ENCODE measurements at regions not wholly inside any gene's neighbourhood (a gene's known extent, or its start where the extent isn't known, plus 50 kb on each side); places are given as distances from the start of the nearest gene placed in this dataset.
"Not testable (repeated sequence)": the region's sequence is repeated elsewhere in the genome, so short reads cannot be mapped to it uniquely, and the experiment has no call there.

DNA sequence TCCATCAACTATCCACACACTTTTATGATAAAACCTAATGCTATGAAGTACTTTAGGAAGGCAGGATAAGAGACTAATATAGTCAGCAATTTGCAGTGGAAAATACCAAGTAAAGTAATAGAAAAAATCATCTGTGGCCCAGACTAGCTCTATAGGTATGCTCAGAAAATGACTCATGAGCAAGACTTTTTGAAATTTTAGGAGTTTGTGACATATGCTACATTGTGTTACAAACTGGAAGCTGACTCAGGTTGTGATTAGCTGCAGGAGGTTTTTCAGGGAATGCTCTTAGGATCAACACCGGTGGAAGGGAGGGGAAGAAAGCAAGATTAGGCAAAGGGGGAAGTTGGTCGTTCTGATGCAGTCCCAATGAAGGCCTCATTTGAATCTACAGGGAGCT is 56.1 kb downstream of the FEZF1 start:
- peak; percentile 75 for DNase-seq

DNA sequence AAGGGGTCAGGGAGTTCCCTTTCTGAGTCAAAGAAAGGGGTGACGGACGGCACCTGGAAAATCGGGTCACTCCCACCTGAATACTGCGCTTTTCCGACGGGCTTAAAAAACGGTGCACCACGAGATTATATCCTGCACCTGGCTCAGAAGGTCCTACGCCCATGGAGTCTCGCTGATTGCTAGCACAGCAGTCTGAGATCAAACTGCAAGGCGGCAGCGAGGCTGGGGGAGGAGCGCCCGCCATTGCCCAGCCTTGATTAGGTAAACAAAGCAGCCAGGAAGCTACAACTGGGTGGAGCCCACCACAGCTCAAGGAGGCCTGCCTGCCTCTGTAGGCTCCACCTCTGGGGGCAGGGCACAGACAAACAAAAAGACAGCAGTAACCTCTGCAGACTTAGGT is 65.8 kb downstream of the FEZF1 start:
- not testable (repeated sequence) for DNase-seq

DNA sequence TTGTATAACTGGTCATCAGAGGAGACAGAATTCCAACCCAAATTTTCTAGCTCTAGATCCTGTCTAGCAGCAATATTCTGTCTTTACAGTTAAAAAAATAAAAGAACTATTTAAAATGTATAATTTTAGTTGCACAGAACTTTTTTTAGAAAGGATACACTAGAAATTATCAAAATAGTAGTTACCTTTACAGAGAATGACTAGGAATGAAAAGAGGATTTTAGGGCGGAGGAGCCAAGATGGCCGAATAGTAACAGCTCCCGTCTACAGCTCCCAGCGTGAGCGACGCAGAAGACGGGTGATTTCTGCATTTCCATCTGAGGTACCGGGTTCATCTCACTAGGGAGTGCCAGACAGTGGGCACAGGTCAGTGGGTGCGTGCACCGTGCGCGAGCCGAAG is 66.3 kb downstream of the FEZF1 start:
- not testable (repeated sequence) for DNase-seq

DNA sequence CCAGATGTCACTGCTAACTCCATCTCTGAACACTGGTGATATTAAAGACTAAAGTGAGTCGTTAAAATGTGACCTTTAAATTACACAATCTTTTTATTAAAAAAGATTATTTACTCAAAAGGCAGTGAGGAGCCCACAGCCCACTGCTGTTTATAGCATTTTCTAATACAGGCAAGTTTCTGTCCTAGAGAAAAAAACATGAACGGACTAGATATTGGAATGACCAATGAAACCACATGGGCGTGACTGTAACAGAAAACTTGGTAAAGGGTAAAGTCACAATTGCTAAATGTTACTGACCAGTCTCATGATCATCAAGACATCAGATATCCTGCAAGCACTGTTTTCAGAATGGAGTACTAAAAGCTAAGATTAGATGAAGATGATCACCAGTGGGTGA is 78.7 kb downstream of the FEZF1 start:
- no peak for DNase-seq

DNA sequence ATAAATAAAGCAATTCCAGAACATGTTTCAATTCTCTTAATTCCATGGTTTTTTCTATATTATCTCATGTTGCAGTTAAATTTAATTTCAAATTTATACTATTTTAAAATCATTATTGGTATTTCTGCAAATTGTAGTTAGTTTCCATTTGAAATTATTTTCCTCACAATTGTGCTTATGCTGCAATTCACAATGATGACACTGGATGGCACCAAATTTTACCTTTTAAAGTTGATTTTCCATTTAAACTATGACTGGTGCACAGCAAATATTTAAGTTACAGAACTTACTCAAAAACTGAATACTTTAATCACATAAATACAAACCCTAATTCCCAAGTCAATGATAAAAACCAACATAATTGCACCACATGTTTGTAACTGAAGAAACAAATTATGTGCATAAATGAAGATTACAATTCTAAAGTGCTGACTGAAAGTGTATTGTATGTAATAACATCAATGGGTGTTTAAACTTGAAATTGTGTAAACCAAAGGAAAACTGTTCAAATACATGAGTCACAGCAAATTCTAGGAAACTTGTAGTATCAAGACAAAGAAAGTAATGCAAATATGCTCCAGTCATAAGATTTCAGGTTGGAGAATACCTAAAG is 75.3 kb upstream of the AASS start:
- no peak for DNase-seq

DNA sequence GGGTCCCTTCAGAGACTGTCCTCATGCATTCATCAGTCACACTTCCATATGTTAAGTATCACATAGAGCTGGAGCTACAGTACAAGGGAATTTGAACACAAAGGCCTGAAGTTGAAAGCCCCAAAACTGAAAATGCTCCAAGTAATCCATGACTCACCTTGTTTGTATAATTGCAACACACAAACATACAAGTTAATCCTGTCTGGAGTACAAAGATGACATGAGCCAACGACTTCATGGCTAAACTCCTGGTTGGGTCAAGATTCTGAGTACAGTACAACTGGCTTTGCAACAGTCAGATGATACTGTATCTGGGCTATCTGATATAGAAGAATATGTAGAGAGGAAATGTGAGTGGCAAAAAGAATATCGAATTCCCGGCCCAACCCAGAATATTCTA is 73.1 kb upstream of the AASS start:
- DNase-seq: peak; percentile 31

DNA sequence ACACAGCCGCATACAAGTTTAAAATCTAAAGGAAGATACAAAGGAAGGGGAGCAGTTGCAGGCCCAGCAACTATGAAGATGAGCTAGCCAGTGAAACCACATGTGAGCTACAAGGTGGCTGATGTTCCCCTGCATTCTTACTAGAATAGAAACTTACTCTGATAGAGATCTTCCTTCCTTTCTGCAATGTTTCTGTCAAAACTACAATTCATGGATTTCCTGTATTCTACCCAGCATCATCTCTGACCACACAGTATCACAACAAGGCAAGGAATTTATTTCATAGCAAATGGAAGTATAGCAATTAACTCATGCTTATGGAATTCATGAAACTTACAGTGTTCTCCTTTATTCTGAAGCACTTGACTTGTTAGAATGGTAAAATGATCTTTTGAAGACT is 68.7 kb upstream of the AASS start:
- peak; percentile 38 for DNase-seq

DNA sequence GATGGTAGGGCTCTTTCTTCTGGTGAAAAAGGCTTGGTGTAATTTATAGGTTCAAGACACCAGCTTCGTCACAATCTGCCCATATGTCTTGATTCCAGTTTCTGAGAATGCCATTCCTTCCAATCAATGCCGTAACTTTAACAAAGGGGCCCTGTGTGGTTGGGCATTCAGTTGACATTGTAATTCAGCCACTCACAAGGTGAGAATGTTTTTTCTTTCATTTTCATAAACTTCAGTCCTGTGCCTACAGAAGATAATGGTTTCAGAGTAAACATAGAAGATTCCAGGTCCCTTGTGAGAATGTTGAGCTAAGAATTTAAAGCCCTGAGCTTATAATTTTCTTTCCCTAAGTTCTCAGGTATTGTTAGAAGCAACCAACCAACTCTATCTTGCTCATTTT is 67.3 kb upstream of the AASS start:
- no peak for DNase-seq

DNA sequence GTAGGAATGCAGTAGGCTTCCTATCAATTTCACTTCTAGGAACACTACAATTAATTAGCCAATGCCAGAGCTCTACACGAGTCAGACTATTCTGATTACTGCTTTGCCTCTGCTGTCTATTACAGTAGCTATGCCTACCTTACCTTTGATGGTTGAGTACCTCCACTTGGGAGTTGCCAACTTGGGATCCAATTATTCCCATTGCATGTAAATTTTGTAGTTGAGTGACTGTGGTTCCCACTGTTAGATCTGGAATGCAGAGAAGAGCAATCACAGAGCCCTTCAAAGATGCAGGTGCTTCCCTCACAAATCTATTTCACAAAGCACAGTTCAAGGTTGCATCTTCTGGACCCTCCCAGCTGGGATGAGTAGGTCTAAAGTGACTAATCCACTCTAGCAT is 62.9 kb upstream of the AASS start:
- DNase-seq: no peak

DNA sequence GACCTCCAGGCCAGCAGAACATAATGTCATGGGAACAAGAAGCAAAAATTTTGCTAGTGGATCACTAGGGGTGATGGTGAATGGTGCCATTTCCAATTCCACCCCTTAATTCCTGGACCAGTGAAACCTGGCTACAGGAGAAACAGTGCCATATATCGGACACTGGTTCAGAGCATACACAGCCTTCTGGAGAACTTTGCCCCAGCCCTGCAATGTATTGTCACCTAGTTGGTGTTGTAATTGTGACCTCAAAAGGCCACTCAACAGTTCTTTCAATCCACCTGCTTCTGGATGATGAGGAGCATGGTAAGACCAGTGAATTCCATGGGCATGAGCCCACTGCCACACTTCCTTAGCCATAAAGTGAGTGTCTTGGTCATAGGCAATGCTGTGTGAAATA is 59.8 kb upstream of the AASS start:
- DNase-seq: no peak

DNA sequence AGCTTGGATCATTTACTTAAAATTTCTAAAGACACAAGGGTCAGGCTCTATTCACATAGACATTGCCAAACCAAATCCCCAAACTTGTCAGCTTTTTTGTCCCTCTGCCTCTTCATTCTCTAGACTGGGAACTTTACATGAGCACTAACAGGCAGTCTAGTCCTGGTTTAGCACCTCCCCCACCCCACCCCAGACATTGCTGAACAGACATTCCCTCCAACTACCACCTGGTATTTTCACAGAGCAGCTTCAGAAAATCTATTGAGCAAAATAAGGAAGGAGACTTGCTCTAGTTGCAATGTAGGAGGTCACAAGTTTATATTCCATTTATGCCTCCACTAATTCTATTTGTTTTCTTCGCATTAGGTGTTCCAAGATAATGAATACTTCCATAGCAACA is 56.8 kb upstream of the AASS start:
- DNase-seq: no peak

DNA sequence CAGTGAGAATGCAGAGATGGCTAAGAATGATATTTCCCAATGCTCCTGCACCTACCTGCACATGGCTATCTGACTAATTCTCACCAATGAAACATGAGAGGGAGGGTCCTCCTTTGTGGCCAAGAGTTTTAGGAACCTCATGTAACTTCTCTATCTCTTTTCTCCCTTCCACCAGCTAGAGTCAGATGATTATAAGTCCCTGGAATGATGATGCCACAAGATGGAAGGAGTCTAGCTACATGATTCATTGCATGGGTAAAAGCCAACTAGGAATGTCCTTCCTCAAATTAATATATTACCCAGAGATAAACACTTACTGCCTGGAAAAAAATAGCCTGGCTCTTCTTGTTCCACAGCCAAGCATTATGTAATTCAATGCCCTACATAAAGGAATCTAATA is 55.1 kb upstream of the AASS start:
- peak; percentile 94 for DNase-seq

DNA sequence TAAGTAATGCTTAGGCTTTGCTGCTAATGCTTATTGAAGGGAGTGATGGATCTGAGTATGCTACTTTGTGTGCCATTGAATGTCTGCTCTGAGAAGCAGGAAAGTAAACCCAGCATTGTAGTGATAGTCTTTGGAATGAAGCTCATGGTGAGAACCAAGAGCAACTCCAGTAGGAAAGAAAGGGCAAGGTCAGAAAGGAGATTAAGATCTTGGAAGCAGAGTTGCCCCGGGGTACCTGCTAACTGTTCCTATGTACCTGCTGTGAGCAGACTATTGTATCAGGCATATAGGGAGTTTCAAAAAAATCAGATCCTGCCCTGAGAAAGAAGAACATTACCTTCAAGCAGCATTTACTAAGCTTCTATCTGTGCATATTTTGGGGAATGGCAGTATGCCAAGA is 54.5 kb upstream of the AASS start:
- no peak for DNase-seq

All from NCI-H226 (cell line).